ENCODE measurements at regions not wholly inside any gene's neighbourhood (a gene's known extent, or its start where the extent isn't known, plus 50 kb on each side); places are given as distances from the start of the nearest gene placed in this dataset.

GRCh38 chr11:104324276-104324675, 160.3 kb upstream of the PDGFD start:
- Histone ChIP-seq H3K4me3 (no peak overlapping the region), H3K36me3 (no peaks in the 10 kb centered on the region), H3K27me3 (no peaks in the 10 kb centered on the region), H3K4me1 (no peaks in the 10 kb centered on the region), H3K9me3 (no peaks in the 10 kb centered on the region), H3K27ac (no peak overlapping the region)
- DNase-seq (no peak), ATAC-seq (no peak)
- intact Hi-C loops (cut with DNase I): no loop called here
- 82 to 96% (median 88%) methylated on average over 1 of the region's 1 CpG for WGBS, 4 donors
- TF ChIP-seq POLR2A (IDR thresholded peaks at IDR 0.05): no peak
- no peak for TF ChIP-seq CTCF (IDR thresholded peaks at IDR 0.05)

GRCh38 chr11:104323841-104324240, 159.9 kb upstream of the PDGFD start:
- Histone ChIP-seq H3K4me1 (no peaks in the 10 kb centered on the region), H3K4me3 (no peak overlapping the region), H3K36me3 (no peaks in the 10 kb centered on the region), H3K27ac (no peak overlapping the region), H3K27me3 (no peaks in the 10 kb centered on the region), H3K9me3 (no peaks in the 10 kb centered on the region)
- DNase-seq: no peak
- TF ChIP-seq CTCF (IDR thresholded peaks at IDR 0.05): no peak
- TF ChIP-seq POLR2A (IDR thresholded peaks at IDR 0.05): no peak
- 92 to 99% (median 95%) methylated on average over 2 of the region's 2 CpGs for WGBS, 4 donors
- no peak for ATAC-seq
- intact Hi-C loops (cut with DNase I): no loop called here

GRCh38 chr11:104322696-104323095, 158.7 kb upstream of the PDGFD start:
- H3K27me3 ChIP-seq: no peaks in the 10 kb centered on the region
- no peaks in the 10 kb centered on the region for H3K9me3 ChIP-seq
- intact Hi-C loops (cut with DNase I): no loop called here
- 59 to 71% (median 64%) methylated on average over 4 of the region's 4 CpGs for WGBS, 4 donors
- no peaks in the 10 kb centered on the region for H3K4me1 ChIP-seq
- TF ChIP-seq CTCF (IDR thresholded peaks at IDR 0.05) (no peak), POLR2A (IDR thresholded peaks at IDR 0.05) (no peak)
- DNase-seq (no peak), ATAC-seq (no peak)
- no peak overlapping the region for H3K4me3 ChIP-seq
- H3K36me3 ChIP-seq: no peaks in the 10 kb centered on the region
- H3K27ac ChIP-seq: no peak overlapping the region

GRCh38 chr11:104320956-104321355, 157.0 kb upstream of the PDGFD start:
- no peaks in the 10 kb centered on the region for H3K36me3 ChIP-seq
- 89 to 96% (median 92%) methylated on average over 1 of the region's 1 CpG for WGBS, 4 donors
- intact Hi-C loops (cut with DNase I): no loop called here
- no peak overlapping the region for H3K4me3 ChIP-seq
- H3K27ac ChIP-seq: no peak overlapping the region
- H3K4me1 ChIP-seq: no peaks in the 10 kb centered on the region
- no peak for DNase-seq
- TF ChIP-seq POLR2A (IDR thresholded peaks at IDR 0.05) (no peak), CTCF (IDR thresholded peaks at IDR 0.05) (no peak)
- peaks cover 0 to 7% (median 0%) of the 10 kb centered on the region in 12 donors for H3K9me3 ChIP-seq
- no peak for ATAC-seq
- H3K27me3 ChIP-seq: no peaks in the 10 kb centered on the region
